GM21619 (cell line): ENCODE measurements at regions not wholly inside any gene's neighbourhood (a gene's known extent, or its start where the extent isn't known, plus 50 kb on each side); places are given as distances from the start of the nearest gene placed in this dataset.

ENCODE experiments used
- ATAC-seq: cut with Tn5 transposase; IDR thresholded peaks from one replicate; pipeline ENCODE4 v1.9.1; 2021; ENCODE audit not compliant: unreplicated experiment

DNA sequence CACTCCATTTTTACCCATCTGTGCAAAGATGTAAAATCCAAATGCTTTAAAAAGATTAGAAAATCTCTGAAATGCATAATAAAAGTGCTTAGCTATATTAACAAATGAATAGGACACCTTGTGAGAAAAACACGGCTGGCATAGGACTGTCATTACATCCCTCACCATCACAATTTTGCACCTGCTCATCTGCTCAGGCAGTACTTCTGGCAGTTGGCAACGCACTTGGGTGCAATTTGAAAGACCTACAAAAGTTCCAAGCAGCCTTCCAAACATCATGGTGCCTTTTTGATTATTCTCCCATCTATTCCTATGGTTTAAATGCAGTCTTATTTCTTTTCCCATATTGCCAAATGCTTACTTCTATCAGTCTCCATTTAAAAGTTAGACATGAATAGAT, 501.8 kb downstream of the ENC1 start:
- no peak for ATAC-seq

DNA sequence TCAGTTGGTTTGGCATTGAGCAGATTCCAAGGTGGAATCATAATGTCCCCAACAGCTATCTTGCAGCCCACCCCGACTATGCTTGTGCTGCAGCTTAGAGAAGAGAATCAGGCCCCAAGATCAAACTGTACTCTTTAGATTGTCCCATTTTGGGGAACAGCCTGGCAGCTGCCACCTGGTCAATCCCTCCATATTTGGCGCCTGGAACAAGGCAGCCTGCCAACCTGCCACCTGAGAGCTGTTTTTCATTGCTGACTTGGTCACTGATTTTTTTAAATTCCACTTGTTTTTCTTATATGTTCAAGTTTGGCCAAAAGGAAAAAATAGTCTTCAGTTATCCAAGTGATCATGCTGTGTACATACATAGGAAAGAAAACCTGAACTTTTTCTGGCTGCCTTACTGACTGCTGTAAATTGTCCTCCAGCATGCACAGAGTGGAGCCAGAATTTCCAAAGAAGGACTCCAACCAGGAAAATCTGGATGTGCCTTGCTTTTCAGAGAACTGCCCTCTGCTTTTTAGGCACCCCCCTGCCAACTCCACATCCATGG, 504.2 kb downstream of the ENC1 start:
- no peak for ATAC-seq

DNA sequence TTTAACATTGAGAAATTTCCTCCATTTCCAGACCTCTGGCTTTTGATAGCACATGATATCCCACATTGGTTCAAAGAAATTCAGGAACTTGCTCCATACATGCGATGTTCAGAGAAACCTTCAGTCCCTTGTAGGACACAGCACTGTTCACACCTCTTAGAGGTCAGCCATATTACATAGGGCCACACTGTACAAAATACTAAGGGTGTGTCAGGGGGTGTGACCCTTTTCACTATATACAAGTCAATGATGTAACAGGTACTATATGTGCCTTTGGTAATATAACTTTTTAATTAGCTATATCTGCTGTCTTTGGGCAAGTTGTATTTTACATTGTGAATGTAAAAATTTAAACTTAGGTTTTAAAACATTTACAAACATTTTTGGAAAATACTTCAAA, 505.5 kb downstream of the ENC1 start:
- ATAC-seq, result no peak

DNA sequence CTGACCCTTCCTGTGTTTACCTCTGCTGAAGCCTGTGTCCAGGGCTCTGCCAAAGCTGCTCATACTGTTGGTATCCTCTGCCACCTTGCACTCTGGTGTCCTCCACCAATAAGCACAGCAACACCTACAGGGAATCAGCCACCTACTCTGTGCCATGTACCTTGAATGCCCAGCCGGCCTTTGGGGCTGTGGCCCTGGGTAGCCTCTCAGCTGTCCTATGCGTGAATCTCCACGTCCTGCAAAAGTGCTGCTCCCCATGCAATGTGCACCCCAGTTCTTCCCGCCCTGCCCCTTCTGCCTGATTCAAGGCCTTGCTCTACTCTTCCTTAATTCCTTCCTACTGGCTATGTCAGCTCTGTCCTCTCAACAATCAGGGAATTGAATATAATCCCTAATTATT, 506.5 kb downstream of the ARHGEF28 start:
- no peak for ATAC-seq

DNA sequence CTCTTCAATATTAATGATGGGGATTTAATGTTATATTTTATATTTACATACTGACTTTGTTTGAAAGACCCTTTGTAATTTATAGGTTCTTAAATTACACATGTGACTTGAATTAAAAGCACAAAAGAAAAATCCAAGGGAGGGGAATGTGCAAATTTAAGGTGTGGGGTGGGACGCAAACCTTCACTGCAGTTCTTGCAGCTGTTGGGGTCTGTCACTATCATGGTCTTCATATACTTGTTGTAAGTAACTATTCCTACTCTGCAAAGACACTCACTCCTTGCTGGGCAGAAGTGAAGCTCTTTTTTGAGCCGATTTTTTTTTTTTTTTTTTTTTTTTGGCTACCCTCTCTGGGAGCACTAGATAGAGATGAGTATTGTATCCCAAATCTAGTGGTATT, 505.3 kb downstream of the ARHGEF28 start:
- no peak for ATAC-seq

DNA sequence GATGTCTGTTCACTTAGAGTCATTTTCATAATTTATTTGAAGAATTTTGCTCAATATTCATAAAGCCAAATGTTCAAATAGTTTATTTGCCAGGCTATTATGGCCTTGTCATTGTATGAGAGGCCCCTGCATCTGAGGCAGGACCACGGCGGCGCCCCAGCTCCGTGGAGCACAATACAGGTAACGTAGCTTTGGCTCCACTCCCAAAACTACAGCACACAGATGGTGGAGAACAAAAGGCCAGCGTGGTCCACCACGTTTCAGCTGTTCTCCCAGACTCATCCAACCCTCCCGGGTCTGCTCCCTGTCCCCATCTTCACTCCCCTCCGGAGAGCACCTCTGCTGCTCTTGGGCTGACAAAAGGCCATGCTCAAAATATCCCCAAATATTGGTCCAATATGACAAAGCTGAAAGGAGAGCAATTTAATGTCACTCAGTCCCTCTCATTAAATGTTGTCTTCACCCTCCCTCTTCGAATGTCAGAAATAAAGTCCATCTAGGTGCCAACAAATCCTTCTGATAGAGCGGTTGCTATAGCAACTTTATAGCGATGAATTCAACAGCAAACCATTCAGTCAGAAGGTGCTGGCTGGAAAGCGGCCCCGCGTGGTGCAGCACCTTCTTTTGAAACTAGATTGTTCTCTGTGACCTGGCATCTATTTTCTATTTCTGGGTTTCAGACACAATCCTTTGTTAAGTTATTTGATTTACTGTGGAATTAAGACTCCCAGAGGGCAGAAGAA, 504.3 kb downstream of the ARHGEF28 start:
- no peak for ATAC-seq

DNA sequence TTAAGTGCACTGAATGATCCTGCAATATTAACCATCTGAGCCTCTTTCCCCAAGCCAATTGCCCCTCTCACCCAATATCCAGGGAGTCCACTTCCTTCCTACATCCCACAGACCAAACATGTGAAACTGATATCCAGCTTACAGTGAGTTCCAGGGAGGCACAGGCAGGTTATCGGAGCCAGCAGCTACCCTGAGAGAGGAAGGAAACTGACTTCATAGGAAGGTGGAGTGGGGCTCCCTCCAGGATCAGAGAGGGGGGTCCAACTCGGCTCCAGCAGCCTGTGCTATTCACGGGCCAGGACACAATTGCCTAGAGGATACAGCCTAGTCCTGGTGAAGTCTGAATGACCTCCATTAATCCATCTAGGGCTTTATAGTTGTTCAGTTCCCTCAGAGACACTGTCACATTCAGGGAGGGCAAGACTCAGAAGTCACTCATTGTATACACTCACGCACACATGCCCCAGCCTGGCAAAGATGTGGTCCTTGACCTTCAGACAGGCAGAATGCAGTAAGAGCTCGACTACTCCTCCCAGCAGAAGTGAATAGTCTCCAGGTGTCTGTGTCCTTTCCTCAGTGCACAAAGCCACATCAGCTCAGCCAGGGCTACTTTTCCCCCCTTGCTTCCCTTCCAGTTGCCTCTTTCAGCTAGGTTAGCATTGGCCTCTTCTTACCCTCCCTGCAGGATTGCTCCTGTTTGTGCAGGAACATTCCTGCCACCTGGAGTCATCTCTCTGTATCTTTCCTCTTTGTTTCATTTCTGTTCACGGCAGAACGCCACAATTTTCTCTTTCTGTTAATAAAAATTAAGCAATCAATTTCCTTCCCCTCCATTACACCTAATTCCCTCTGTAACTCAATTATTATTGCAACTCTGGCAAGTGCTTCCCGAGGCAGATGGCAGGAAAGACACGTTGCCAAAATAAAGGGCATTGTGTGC, 501.7 kb downstream of the ARHGEF28 start:
- no peak for ATAC-seq

DNA sequence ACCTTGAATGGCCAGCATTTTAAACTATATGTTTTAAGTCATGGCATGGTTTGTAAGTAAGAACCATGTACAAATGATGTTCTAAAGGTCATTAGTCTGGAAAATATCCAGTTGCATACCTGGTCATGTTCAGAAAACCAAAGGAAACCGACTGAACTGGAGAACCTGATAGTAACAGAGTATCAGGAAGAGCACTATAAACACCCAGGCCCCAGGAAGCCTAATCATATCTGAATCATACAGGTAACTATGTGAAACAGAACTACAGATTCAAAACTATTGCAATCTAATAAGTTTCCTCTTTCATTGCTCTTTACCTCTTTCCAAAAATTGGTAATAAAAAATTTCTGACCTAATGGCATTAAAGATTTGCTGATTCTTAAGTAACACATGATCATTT, 500.3 kb downstream of the ARHGEF28 start:
- ATAC-seq, result no peak

DNA sequence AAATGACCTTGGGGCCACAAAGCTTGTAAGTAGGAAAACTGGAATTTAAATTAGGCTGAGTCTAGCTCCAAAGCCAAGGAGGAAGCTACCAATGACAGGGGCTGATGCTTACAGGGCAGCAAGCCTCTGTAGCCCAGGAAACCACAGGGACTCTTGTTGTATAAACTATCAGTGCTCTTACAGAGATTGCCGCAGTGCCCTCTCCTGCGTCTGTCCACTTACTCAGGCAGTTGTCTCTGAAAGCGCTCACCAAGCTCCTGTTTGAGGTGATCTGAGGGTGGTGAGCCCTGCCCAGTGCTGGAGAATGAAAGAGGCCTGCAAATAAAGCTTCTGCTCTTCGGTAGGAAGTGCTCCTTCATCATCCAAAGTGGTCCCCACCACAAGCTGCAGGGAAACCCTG, 498.8 kb downstream of the ARHGEF28 start:
- no peak for ATAC-seq

DNA sequence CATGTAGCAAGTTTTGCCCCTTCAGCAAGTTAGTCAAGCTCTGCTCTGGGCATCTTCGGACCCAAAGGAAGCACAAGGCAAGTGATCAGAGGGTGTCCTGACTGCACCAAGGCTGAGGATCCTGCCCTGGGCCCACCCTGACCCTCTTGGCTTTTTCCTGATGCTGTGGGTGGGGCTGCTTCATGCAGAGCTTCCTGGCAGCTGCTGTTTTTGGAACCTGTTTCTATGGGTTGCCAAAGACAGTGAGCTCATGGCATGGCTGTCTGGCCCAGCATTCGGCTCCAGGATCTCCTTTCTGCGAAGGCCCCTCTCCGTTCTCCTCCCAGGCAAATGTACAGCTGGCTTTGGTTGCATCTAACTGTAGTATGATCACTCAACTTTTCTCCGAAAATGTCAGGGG, 497.9 kb downstream of the ARHGEF28 start:
- ATAC-seq, result no peak

DNA sequence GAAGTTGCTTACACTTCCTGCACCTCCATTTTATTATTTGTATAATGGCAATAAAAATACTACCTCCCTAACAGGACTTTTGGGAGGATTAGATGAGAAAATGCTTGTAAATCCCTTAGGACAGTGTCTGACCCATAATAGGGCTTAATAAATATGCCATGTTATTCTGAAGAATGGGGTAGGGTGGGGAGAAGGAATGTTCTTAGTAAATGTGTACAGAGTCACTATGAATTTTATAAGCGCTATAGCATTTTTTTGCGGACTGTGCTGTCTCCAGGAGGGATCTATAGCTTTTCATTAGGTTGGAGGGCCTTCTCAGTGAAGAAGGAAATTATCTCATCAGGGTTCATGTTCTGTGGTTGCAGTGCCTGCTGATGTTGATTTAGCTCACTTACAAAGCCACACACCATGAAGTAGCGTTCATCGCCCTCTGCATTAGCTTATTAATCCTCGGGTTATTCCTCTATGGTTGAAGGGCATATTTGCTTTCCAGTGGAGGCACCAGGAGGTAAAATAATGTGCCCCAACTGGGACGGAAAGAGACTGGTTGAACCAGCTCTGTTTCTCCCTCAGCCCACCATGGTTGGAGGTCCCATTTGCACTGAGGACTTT, 497.1 kb downstream of the ARHGEF28 start:
- ATAC-seq, result no peak

DNA sequence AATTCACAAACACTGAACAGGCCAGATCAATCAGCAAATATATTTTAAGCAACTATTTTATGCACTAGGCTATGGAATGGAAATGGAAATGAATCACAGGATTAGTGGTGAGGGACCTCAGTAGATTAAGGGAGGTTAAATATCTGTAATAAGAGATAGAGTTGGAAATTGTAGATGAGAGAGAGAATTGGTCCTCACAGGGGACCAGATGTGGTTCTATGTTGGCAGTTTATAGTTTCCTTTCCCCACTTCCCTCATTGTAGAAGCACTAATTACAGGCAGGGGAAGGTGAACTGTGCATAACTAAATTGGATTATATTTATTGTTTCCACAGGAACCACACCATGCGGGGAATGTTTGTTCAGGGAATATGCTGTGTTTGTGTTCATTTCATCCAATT, 496.2 kb downstream of the ARHGEF28 start:
- no peak for ATAC-seq

DNA sequence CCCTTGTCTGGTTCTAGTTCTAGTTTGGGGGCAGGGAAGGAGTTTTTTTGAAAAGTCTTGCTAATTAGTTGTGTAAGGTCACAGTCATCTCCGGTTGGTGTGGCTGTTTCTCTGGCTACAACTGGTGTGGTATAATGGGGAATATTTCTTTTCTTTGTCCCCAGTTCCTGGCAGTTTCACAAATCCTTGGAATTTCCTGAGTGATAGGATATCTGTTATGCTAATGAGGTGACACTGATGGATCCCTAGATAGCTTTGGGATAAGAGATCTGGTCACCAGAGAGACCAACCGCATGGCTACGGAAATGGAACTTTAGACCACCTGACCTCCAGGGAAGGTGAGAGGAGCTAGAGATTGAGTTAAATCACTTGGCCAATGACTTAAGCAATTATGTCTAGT, 494.6 kb downstream of the ARHGEF28 start:
- ATAC-seq, result no peak

DNA sequence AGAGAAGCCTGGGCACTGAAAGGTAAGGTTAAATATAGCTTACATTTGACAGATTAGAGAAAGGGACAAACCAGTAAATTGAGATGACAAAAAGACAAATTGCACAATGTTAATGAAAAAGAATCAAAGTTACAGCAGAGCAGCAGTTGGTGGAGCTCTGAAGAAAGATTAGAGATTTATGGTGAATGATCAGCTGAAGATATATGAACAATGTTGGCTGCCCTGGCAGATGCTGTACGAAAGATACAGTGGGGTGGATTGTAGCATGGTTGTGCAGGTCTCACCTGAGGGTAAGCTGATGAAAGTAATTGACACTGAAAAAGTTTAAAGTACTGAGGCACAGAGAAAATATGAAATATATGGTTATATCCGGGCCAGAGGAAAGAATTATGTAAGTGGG, 492.1 kb downstream of the ARHGEF28 start:
- ATAC-seq, result no peak

DNA sequence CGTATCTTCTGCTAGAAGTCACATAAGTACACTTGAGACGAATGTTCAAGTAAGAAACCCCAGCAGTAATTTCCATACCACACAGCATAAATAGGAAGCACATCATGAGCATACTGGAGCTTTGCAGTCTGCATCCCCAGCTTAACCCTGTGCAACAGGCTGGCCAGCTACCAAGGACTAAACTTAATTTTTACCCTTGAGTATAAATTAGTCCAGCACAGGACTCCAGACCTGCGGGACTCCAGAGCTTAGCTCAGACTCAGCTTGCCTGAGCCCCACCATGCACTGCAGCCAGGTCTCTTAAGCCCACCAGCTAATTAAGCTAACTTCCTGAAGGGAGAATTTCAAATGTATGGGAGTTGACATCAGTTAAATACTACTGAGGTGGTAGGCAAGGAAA, 491.0 kb downstream of the ARHGEF28 start:
- ATAC-seq, result no peak

DNA sequence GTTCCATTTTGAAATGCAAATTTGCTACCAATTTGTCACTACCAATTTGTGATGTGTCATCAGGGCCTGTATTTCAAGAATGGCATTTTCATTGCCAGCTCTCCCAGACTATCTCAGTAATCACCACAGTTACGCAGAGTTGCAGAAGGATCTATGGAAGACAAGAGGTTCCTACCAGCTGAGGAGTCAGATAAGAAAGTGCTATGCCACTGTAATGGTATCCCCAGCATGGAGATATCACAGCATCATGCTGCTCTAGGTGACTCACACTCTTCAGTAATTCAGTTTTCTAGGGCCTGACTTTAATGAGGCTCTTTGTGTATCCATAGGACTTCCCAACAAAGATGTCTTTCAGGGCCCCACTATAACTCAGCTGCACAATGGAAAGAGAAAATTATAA, 490.3 kb downstream of the ARHGEF28 start:
- no peak for ATAC-seq

DNA sequence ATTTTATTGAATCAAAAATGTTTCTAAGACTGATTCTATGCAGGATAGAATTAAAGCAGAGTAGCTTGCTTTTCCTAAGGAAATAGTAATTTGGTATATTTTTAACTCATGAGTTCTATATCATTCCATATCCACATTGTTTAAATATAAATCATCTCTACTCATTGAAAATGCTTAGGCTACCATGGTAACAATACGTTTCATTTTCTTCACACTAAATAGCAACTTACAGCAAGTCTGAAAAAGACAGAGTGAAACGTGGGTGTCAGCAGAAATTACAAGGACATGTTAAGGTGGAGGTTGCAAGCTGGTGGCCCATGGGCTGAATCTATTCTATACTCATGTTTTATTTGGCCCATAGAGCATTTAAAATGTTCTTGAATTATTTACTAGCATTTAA, 487.9 kb downstream of the ARHGEF28 start:
- no peak for ATAC-seq

DNA sequence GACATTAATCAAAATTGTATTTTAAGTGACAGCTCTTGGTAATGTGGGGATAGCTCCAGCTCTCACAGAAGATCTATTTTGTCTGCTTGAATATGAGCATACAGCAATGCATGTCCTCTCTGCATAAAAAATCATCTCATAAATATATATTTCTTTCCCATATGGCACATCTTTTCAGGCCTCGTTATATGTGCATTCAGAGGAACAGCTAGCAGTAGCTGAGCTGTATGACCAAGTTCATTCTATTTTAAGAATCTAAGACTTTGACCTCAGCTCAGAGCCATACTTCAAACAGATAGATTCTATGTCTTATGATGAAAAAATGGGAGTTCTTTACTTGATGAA, 487.2 kb downstream of the ARHGEF28 start:
- no peak for ATAC-seq

DNA sequence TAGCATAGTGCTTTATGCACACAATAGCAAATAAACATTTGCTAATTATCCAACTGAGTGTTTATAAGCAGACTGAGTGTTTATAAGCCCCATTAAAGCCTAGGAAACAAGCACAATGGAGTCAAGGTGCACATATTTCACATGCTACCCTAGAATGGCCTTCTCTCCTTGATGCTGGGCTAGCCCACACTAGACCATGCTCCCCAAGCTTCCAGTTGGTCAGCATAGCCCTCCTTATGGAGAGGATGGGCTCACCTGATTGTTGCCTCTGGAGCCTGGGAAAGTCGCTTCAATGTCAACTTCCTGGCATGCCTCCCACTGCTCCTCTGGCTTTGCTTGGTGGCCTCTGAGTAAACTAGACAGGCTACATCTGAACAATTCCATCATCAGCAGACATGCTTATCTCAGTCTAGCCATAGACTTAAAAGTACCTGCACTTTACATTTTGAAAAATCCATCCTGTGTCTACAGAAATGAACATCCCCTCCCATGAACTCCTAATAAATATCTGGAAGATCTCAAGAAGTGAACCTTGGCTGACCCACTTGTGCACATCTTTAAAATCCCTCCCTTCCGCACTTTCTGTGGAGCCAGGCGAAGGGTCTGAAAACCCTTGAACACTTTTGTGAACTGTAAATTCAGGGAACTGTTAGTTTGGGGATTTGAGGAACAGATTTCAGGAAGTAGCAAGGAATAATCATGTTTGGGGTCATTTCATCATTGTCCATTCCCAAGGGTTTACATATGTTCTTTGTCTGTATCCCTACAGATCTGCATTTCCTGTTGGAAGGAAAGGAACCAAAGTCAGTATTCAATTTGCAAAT, 486.6 kb downstream of the ARHGEF28 start:
- no peak for ATAC-seq

DNA sequence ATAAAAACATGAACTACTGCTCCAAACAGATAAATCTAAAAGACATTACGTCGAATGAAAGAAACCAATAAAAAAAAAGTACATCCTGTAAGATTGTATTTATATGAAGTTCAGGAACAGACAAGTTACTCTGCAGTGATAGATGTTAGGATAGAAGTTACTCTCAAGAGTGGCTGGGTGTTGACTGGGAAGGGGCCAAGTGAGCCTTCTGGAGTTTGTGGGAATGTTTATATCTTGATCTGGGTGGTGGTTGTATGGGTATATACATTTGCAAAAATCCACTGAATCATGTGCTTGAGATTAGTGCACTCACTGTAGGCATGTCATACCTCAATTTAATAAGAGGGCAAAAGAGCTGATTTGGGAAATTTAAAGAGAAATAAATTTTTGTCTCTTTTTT, 485.8 kb downstream of the ARHGEF28 start:
- no peak for ATAC-seq

DNA sequence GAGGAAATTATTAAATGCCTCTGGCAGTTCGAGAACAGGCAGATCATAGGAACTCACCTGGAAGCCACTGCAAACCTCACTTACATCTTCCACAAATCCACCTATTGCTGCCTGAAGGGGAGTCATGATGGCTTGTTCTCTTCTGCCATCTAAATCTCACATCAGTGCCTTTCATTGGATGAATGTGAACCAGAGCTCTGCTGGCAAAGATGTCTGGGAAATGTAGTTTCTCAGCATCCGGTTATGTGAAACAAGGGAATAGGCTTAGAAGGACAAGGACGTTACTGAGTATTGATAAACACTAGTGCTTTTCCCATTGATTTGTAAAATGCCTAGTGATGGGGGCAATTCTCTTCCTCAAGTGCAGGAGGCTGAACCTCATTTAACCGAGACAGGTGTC, 483.3 kb downstream of the ARHGEF28 start:
- no peak for ATAC-seq
